OCI-LY3 (cell line): ENCODE measurements at regions not wholly inside any gene's neighbourhood (a gene's known extent, or its start where the extent isn't known, plus 50 kb on each side); places are given as distances from the start of the nearest gene placed in this dataset.

Experiments
- EZH2phosphoT487 ChIP-seq: fragments of 200-600 bp; shearing (Covaris generic); IDR thresholded peaks from 2 replicates; pipeline ENCODE4 v1.6.1; 2018; ENCODE audit warnings: antibody characterized with exemption, mixed run types, low read depth
- TF ChIP-seq, protein P1 (sequence below): fragments of 200-600, 300-600 bp; sonication (generic); IDR thresholded peaks from 2 replicates; pipeline ENCODE4 v1.5.1; 2014; ENCODE audit warnings: antibody characterized with exemption, low read length, low read depth

DNA sequence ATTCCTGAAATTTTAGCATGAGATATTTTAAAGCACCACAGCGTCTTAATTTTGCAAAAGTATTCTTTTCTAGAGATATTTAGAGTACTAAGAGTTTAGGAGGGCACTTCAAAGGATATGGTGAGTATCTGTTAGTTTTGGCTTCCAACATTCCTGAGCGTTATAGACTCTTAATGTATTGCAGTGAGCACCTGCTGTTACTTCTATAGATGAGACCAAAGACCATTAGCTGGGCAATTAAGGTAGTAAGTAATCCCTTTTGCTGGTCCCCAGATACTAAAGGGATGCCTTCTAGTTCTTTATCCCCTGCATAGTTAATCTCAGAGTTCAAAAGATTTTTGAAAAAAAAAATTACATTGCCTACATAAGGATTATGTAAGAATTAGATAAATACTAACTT is 975.6 kb downstream of the GALC start:
- TF ChIP-seq, protein P1, sequence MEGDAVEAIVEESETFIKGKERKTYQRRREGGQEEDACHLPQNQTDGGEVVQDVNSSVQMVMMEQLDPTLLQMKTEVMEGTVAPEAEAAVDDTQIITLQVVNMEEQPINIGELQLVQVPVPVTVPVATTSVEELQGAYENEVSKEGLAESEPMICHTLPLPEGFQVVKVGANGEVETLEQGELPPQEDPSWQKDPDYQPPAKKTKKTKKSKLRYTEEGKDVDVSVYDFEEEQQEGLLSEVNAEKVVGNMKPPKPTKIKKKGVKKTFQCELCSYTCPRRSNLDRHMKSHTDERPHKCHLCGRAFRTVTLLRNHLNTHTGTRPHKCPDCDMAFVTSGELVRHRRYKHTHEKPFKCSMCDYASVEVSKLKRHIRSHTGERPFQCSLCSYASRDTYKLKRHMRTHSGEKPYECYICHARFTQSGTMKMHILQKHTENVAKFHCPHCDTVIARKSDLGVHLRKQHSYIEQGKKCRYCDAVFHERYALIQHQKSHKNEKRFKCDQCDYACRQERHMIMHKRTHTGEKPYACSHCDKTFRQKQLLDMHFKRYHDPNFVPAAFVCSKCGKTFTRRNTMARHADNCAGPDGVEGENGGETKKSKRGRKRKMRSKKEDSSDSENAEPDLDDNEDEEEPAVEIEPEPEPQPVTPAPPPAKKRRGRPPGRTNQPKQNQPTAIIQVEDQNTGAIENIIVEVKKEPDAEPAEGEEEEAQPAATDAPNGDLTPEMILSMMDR = no peak
- no peak for TF ChIP-seq EZH2phosphoT487
